Stomach (tissue), 8 donors: ENCODE measurements at regions not wholly inside any gene's neighbourhood (a gene's known extent, or its start where the extent isn't known, plus 50 kb on each side); places are given as distances from the start of the nearest gene placed in this dataset.

ENCODE experiments used
- DNase-seq, 2 donors: peaks; one replicate each; pipeline versions ENCODE4 v3.0.0 to v3.0.0-alpha.2; 2013 to 2019
- H3K27ac ChIP-seq, 5 donors: fragments of 200-600 bp in 4 of 5; sonication (generic) in 4 of 5; one replicate each; pipeline ENCODE4 v1.5.1; 2013 to 2019; ENCODE audit warnings: mild to moderate bottlenecking in 1 of 5, moderate library complexity in 1 of 5
- H3K27me3 ChIP-seq, 3 donors: fragments of 200-600 bp; sonication (generic); one replicate each; pipeline ENCODE4 v1.5.1; 2017 to 2019; ENCODE audit warnings: mixed run types in 1 of 3
- H3K36me3 ChIP-seq, 4 donors: fragments of 200-600 bp; sonication (generic); 1 replicate in 3 of 4; 2 replicates in 1 of 4; pipeline ENCODE4 v1.5.1; 2016 to 2019
- H3K4me1 ChIP-seq, 4 donors: fragments of 200-600 bp; sonication (generic); one replicate each; pipeline ENCODE4 v1.5.1; 2016 to 2019
- H3K4me3 ChIP-seq, 4 donors: fragments of 200-600 bp; sonication (generic) in 3 of 4; one replicate each; pipeline ENCODE4 v1.5.1; 2016 to 2019; ENCODE audit warnings: mild to moderate bottlenecking in 1 of 4
- H3K9me3 ChIP-seq, 4 donors: fragments of 200-600 bp; sonication (generic); one replicate each; pipeline ENCODE4 v1.5.1; 2016 to 2019
- EP300 ChIP-seq: sonication (generic); formaldehyde crosslinking; IDR thresholded peaks from one replicate; pipeline ENCODE4 v1.6.1; 2017; ENCODE audit warnings: antibody characterized with exemption
- POLR2A ChIP-seq, 4 donors: fragments of 450-650 bp; IDR thresholded peaks; one replicate each; pipeline ENCODE4 v1.6.1; 2016; ENCODE audit warnings: antibody characterized with exemption in 4 of 4, control low read depth in 2 of 4, mild to moderate bottlenecking in 1 of 4, moderate library complexity in 1 of 4
- POLR2AphosphoS5 ChIP-seq, 3 donors: sonication (generic); formaldehyde crosslinking; IDR thresholded peaks; one replicate each; pipeline ENCODE4 v1.6.1; 2016; ENCODE audit warnings: antibody characterized with exemption in 3 of 3
- WGBS, 5 donors: extraction: QIAGEN DNeasy Blood & Tissue Kit in 3 of 5; methylation state at CpG; one replicate each; pipeline versions ENCODE4 v1.1.5 to v1.1.7; 2013 to 2018; 5-methylcytosine and 5-hydroxymethylcytosine counted together
- intact Hi-C: fragments of 100-400 bp; cut with DNase I; formaldehyde crosslinking; loops from one replicate; pipeline ENCODE4 v1.15.1; 2023; ENCODE audit warnings: low total_unique reads
- TF ChIP-seq, protein P1 (sequence below), 7 experiments: fragments of 450-650 bp in 4 of 7; fragments of 200-600 bp in 3 of 7; sonication (generic) in 3 of 7; IDR thresholded peaks; one replicate each; pipeline ENCODE4 v1.5.1; 2016 to 2019; ENCODE audit warnings: antibody characterized with exemption in 7 of 7, control low read depth in 2 of 7, mild to moderate bottlenecking in 1 of 7
- donor health status: healthy with polysubstance abuse.
- donor health status: Bipolar disorder and iron deficiency.
- donor health status: healthy.

- H3K4me1 ChIP-seq, result no peaks in the 10 kb centered on the region
- no peaks in the 10 kb centered on the region for H3K9me3 ChIP-seq
- 85 to 90% (median 88%) methylated on average over 3 of the region's 3 CpGs for WGBS, 5 donors
- no peaks in the 10 kb centered on the region for H3K36me3 ChIP-seq
- H3K27ac ChIP-seq, result no peak overlapping the region
- DNase-seq, result no peak
- no peak overlapping the region for H3K4me3 ChIP-seq
- TF ChIP-seq, protein P1, sequence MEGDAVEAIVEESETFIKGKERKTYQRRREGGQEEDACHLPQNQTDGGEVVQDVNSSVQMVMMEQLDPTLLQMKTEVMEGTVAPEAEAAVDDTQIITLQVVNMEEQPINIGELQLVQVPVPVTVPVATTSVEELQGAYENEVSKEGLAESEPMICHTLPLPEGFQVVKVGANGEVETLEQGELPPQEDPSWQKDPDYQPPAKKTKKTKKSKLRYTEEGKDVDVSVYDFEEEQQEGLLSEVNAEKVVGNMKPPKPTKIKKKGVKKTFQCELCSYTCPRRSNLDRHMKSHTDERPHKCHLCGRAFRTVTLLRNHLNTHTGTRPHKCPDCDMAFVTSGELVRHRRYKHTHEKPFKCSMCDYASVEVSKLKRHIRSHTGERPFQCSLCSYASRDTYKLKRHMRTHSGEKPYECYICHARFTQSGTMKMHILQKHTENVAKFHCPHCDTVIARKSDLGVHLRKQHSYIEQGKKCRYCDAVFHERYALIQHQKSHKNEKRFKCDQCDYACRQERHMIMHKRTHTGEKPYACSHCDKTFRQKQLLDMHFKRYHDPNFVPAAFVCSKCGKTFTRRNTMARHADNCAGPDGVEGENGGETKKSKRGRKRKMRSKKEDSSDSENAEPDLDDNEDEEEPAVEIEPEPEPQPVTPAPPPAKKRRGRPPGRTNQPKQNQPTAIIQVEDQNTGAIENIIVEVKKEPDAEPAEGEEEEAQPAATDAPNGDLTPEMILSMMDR (IDR thresholded peaks at IDR 0.05), result no peak
- TF ChIP-seq EP300 (no peak), POLR2A (IDR thresholded peaks at IDR 0.05) (no peak), POLR2AphosphoS5 (IDR thresholded peaks at IDR 0.05) (no peak)
- no peaks in the 10 kb centered on the region for H3K27me3 ChIP-seq
- intact Hi-C loops, result no loop called here
Measured at GRCh38 chr5:44619875-44620610, 188.7 kb upstream of the MRPS30 start.

- intact Hi-C loops, result no loop called here
- no peaks in the 10 kb centered on the region for H3K9me3 ChIP-seq
- no peak overlapping the region for H3K27ac ChIP-seq
- whole genome bisulfite sequencing, 5 donors, result 85 to 97% (median 87%) methylated on average over 2 of the region's 2 CpGs
- no peak overlapping the region for H3K4me3 ChIP-seq
- no peaks in the 10 kb centered on the region for H3K27me3 ChIP-seq
- no peaks in the 10 kb centered on the region for H3K4me1 ChIP-seq
- TF ChIP-seq, protein P1 (IDR thresholded peaks at IDR 0.05), result no peak
- TF ChIP-seq EP300, result no peak
- TF ChIP-seq POLR2A (IDR thresholded peaks at IDR 0.05), result no peak
- no peak for TF ChIP-seq POLR2AphosphoS5 (IDR thresholded peaks at IDR 0.05)
- DNase-seq, result no peak
- H3K36me3 ChIP-seq, result no peaks in the 10 kb centered on the region
Measured at GRCh38 chr5:44614845-44615244, 193.9 kb upstream of the MRPS30 start.

DNA sequence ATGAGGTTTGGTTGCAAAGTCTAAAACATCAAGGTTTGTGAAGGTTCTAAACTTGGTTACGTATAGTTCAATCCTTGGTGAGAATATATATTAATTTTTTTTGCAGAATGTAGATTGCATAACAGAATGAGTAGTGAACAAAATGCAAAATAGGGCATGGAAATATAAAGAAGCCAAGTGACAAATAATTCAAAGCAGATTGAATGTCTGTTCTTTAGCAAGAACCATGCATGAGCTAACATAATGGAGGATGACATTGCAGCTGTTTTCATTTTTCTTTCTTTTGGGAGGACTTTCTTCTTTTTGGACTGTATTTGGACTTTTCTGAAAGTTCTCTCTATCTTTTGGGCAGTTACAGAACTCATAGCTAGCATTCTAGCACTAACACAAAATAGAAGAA, 194.8 kb upstream of the MRPS30 start:
- Histone ChIP-seq H3K4me1 (no peaks in the 10 kb centered on the region), H3K27me3 (no peaks in the 10 kb centered on the region), H3K9me3 (no peaks in the 10 kb centered on the region), H3K4me3 (no peak overlapping the region), H3K36me3 (no peaks in the 10 kb centered on the region), H3K27ac (no peak overlapping the region)
- intact Hi-C loops, result no loop called here
- 89 to 95% (median 91%) methylated on average over 1 of the region's 1 CpG for WGBS, 5 donors
- DNase-seq, result no peak
- TF ChIP-seq POLR2A (IDR thresholded peaks at IDR 0.05) (no peak), EP300 (no peak), POLR2AphosphoS5 (IDR thresholded peaks at IDR 0.05) (no peak)
- TF ChIP-seq, protein P1 (IDR thresholded peaks at IDR 0.05), result no peak

- no peaks in the 10 kb centered on the region for H3K36me3 ChIP-seq
- TF ChIP-seq, protein P1 (IDR thresholded peaks at IDR 0.05), result no peak
- TF ChIP-seq EP300 (no peak), POLR2AphosphoS5 (IDR thresholded peaks at IDR 0.05) (no peak), POLR2A (IDR thresholded peaks at IDR 0.05) (no peak)
- intact Hi-C loops, result no loop called here
- no peak overlapping the region for H3K27ac ChIP-seq
- no peak overlapping the region for H3K4me3 ChIP-seq
- 37 to 77% (median 52%) methylated on average over 5 of the region's 5 CpGs for WGBS, 5 donors
- H3K27me3 ChIP-seq, result no peaks in the 10 kb centered on the region
- no peaks in the 10 kb centered on the region for H3K4me1 ChIP-seq
- peak in 1 of 2 donors; percentile 19 for DNase-seq
- H3K9me3 ChIP-seq, result no peaks in the 10 kb centered on the region
Measured at GRCh38 chr5:44605926-44606325, 202.8 kb upstream of the MRPS30 start.
